GM13976 (cell line): ENCODE measurements at regions not wholly inside any gene's neighbourhood (a gene's known extent, or its start where the extent isn't known, plus 50 kb on each side); places are given as distances from the start of the nearest gene placed in this dataset.

ENCODE experiments used
- DNase-seq: peaks from one replicate; pipeline ENCODE4 v3.0.0; 2012; ENCODE audit warnings: low spot score
- CTCF ChIP-seq: IDR thresholded peaks from 2 replicates; pipeline ENCODE4 v1.5.1; 2012; ENCODE audit warnings: borderline replicate concordance, mild to moderate bottlenecking; ENCODE audit not compliant: insufficient read depth; ENCODE audit errors: extremely low read depth, missing control alignments, control extremely low read depth
- in situ Hi-C: fragments of 300-500 bp; cut with MboI; formaldehyde crosslinking; loops from one replicate; pipeline ENCODE4 v1.12.0; 2022; ENCODE audit warnings: low sequenced_read_pairs, mixed read lengths, inconsistent platforms; ENCODE audit not compliant: unreplicated experiment

- no peak for DNase-seq
- in situ Hi-C loops: no loop called here
- TF ChIP-seq CTCF: no peak
These were observed 253.1 kb upstream of the SALL3 start for GRCh38 chr18:78726326-78727056.

GRCh38 chr18:78727057-78727739, 252.4 kb upstream of the SALL3 start:
- in situ Hi-C loops: no loop called here
- TF ChIP-seq CTCF: no peak
- no peak for DNase-seq

- in situ Hi-C loops: no loop called here
- no peak for TF ChIP-seq CTCF
- no peak for DNase-seq
These were observed 251.5 kb upstream of the SALL3 start for GRCh38 chr18:78727877-78728783.

GRCh38 chr18:78728784-78729467, 250.7 kb upstream of the SALL3 start:
- TF ChIP-seq CTCF: no peak
- no peak for DNase-seq
- in situ Hi-C loops: no loop called here

GRCh38 chr18:78730546-78730945, 249.1 kb upstream of the SALL3 start:
- no peak for TF ChIP-seq CTCF
- in situ Hi-C loops: no loop called here
- no peak for DNase-seq

GRCh38 chr18:78731016-78731397, 248.6 kb upstream of the SALL3 start:
- DNase-seq: no peak
- no peak for TF ChIP-seq CTCF
- in situ Hi-C loops: no loop called here
